Heart left ventricle (tissue), 13 donors: ENCODE measurements at regions not wholly inside any gene's neighbourhood (a gene's known extent, or its start where the extent isn't known, plus 50 kb on each side); places are given as distances from the start of the nearest gene placed in this dataset.

Source experiments
- POLR2A ChIP-seq, 2 donors: fragments of 450-650 bp; IDR thresholded peaks; one replicate each; pipeline ENCODE4 v1.6.1; 2017; ENCODE audit warnings: antibody characterized with exemption in 2 of 2, mild to moderate bottlenecking in 2 of 2, moderate library complexity in 2 of 2
- TF ChIP-seq, protein P1 (sequence below), 12 donors: fragments of 200-600 bp; sonication (generic) in 4 of 12; IDR thresholded peaks; one replicate each; pipeline versions ENCODE4 v1.5.0 to v1.8.0; 2018 to 2022; ENCODE audit warnings: antibody characterized with exemption in 12 of 12, mild to moderate bottlenecking in 5 of 12
- donor health status: ischemic (EF 13 %, LVEDD 7.1; RV severe dilation, severe dysfunction).
- donor health status: DM: no; HTN: yes; CAD: no.
- donor health status: DM: no; HTN: no; CAD: no.
- donor health status: ischemic (EF 25% LVEDD 6.9; RV normal size, moderate dysfunction).
- donor health status: ischemic (EF 25% LVEDD 5.7; RV mildly dilated, moderate dysfunction).
- donor health status: ischemic (EF 35%, LVEDD 5.7; RV mildly dilated, moderate dysfunction).
- donor health status: nonischemic (EF 11% LVEDD 7.7; RV severe dilation, severe dysfunction).
- donor health status: DM: yes; HTN: yes; CAD: no.
- donor health status: PGD.
- donor health status: ischemic (EF 29% LVEDD 5.4; RV normal size, mild dysfunction).
- donor health status: nonischemic (EF 23%, LVEDD 6.1; RV moderate dilation, normal function).

- TF ChIP-seq, protein P1, sequence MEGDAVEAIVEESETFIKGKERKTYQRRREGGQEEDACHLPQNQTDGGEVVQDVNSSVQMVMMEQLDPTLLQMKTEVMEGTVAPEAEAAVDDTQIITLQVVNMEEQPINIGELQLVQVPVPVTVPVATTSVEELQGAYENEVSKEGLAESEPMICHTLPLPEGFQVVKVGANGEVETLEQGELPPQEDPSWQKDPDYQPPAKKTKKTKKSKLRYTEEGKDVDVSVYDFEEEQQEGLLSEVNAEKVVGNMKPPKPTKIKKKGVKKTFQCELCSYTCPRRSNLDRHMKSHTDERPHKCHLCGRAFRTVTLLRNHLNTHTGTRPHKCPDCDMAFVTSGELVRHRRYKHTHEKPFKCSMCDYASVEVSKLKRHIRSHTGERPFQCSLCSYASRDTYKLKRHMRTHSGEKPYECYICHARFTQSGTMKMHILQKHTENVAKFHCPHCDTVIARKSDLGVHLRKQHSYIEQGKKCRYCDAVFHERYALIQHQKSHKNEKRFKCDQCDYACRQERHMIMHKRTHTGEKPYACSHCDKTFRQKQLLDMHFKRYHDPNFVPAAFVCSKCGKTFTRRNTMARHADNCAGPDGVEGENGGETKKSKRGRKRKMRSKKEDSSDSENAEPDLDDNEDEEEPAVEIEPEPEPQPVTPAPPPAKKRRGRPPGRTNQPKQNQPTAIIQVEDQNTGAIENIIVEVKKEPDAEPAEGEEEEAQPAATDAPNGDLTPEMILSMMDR (IDR thresholded peaks at IDR 0.05): no peak
- TF ChIP-seq POLR2A (IDR thresholded peaks at IDR 0.05): no peak
Measured at GRCh38 chr18:8895987-8896619, 190.7 kb downstream of the MTCL1 start.
